ENCODE measurements at regions not wholly inside any gene's neighbourhood (a gene's known extent, or its start where the extent isn't known, plus 50 kb on each side); places are given as distances from the start of the nearest gene placed in this dataset.
A peak's percentile ranks its signal among the peaks of the same experiment; 100 is the strongest.

- no peak for DNase-seq
Observed at GRCh38 chr18:21162786-21163185, 51.2 kb upstream of the ROCK1 start.

GRCh38 chr18:21163647-21164547 lies 52.3 kb upstream of the ROCK1 start:
- DNase-seq: no peak

- DNase-seq: no peak
Observed at GRCh38 chr18:21164548-21165095, 53.0 kb upstream of the ROCK1 start.

GRCh38 chr18:21167641-21168377 lies 56.2 kb upstream of the ROCK1 start:
- DNase-seq: peak; percentile 64

- DNase-seq: no peak
Observed at GRCh38 chr18:21168880-21169279, 57.3 kb upstream of the ROCK1 start.

GRCh38 chr18:21177822-21178221 lies 64.2 kb upstream of the GREB1L start:
- no peak for DNase-seq

- peak; percentile 60 for DNase-seq
Observed at GRCh38 chr18:21179590-21180220, 62.3 kb upstream of the GREB1L start.

GRCh38 chr18:21180588-21180987 lies 61.4 kb upstream of the GREB1L start:
- no peak for DNase-seq

- DNase-seq: no peak
Observed at GRCh38 chr18:21181766-21182165, 60.3 kb upstream of the GREB1L start.

- no peak for DNase-seq
Observed at GRCh38 chr18:21183670-21184069, 58.4 kb upstream of the GREB1L start.

GRCh38 chr18:21184396-21184996 lies 57.5 kb upstream of the GREB1L start:
- no peak for DNase-seq

- DNase-seq: no peak
Observed at GRCh38 chr18:21187886-21188285, 54.1 kb upstream of the GREB1L start.

GRCh38 chr18:21191596-21192307 lies 50.3 kb upstream of the GREB1L start:
- peak; percentile 26 for DNase-seq

All from renal pelvis (tissue), 1 donor.